Subcutaneous abdominal adipose tissue (tissue), 5 donors: ENCODE measurements at regions not wholly inside any gene's neighbourhood (a gene's known extent, or its start where the extent isn't known, plus 50 kb on each side); places are given as distances from the start of the nearest gene placed in this dataset.

Experiments
- H3K27ac ChIP-seq: one replicate; pipeline ENCODE4 v1.7.0; 2013; ENCODE audit warnings: low read depth, mild to moderate bottlenecking, inconsistent platforms, low read length, moderate library complexity
- H3K27me3 ChIP-seq, 5 donors: one replicate each; pipeline ENCODE4 v1.7.0; 2013; ENCODE audit warnings: low read length in 5 of 5, inconsistent platforms in 1 of 5; ENCODE audit not compliant: control insufficient read depth in 5 of 5, insufficient read depth in 4 of 5
- H3K36me3 ChIP-seq, 5 donors: one replicate each; pipeline ENCODE4 v1.7.0; 2013; ENCODE audit warnings: low read length in 5 of 5; ENCODE audit not compliant: control insufficient read depth in 5 of 5, insufficient read depth in 5 of 5
- H3K4me1 ChIP-seq, 5 donors: one replicate each; pipeline ENCODE4 v1.7.0; 2013; ENCODE audit warnings: low read length in 5 of 5, mild to moderate bottlenecking in 3 of 5, moderate library complexity in 1 of 5; ENCODE audit not compliant: control insufficient read depth in 5 of 5, insufficient read depth in 5 of 5
- H3K4me3 ChIP-seq, 5 donors: one replicate each; pipeline ENCODE4 v1.7.0; 2013; ENCODE audit warnings: low read length in 5 of 5, low read depth in 1 of 5
- H3K9ac ChIP-seq, 5 donors: one replicate each; pipeline ENCODE4 v1.7.0; 2013; ENCODE audit warnings: low read length in 5 of 5, mild to moderate bottlenecking in 4 of 5, moderate library complexity in 3 of 5
- H3K9me3 ChIP-seq, 5 donors: one replicate each; pipeline ENCODE4 v1.7.0; 2013; ENCODE audit warnings: low read length in 5 of 5; ENCODE audit not compliant: control insufficient read depth in 5 of 5
- donor health status: healthy.
- donor health status: healthy.
- donor health status: healthy.
- donor health status: healthy.
- donor health status: healthy.

DNA sequence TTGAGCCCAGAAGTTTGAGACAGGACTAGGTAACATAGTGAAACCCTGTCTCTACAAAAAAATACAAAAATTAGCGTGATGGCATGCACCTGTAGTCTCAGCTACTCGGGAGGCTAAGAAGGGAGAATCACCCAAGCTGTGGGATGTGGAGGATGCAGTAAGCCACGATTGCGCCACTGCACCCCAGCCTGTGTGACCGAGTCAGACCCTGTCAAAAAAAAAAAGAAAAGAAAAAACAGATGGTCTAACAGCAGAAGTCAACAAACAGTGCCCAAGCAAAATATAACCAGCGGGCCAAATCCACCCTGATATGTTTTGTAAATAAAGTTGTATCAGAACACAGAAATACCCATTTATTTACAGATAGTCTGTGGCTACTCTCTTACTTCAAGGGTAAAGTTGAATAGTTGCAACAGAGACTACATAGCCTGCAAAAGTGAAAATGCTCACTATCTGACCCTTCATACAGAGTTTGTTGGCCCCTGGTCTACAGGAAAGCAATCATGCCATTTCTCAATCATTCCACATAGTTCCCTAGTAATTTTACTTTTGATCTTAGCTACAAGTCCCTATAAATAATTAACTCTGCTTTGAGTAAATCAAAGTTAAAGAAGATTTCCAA, 383.7 kb downstream of the TLE1 start:
- H3K9ac ChIP-seq = no peak overlapping the region
- H3K4me1 ChIP-seq = peaks cover 0 to 13% (median 0%) of the 10 kb centered on the region in 5 donors
- H3K4me3 ChIP-seq = no peak overlapping the region
- no peaks in the 10 kb centered on the region for H3K27me3 ChIP-seq
- H3K27ac ChIP-seq = no peak overlapping the region
- no peaks in the 10 kb centered on the region for H3K9me3 ChIP-seq
- no peaks in the 10 kb centered on the region for H3K36me3 ChIP-seq

GRCh38 chr9:81303658-81304057, 385.7 kb downstream of the TLE1 start:
- Histone ChIP-seq H3K4me1 (peaks cover 0 to 13% (median 0%) of the 10 kb centered on the region in 5 donors), H3K27me3 (no peaks in the 10 kb centered on the region), H3K36me3 (no peaks in the 10 kb centered on the region), H3K27ac (no peak overlapping the region), H3K4me3 (no peak overlapping the region), H3K9ac (no peak overlapping the region), H3K9me3 (peaks cover 0 to 8% (median 0%) of the 10 kb centered on the region in 5 donors)

GRCh38 chr9:81293651-81294050, 395.7 kb downstream of the TLE1 start:
- Histone ChIP-seq H3K36me3 (no peaks in the 10 kb centered on the region), H3K4me3 (no peak overlapping the region), H3K27me3 (no peaks in the 10 kb centered on the region), H3K27ac (no peak overlapping the region), H3K9ac (no peak overlapping the region), H3K4me1 (peaks cover 0 to 13% (median 0%) of the 10 kb centered on the region in 5 donors), H3K9me3 (peaks cover 0 to 3% (median 0%) of the 10 kb centered on the region in 5 donors)

GRCh38 chr9:81292056-81292805, 397.1 kb downstream of the TLE1 start:
- Histone ChIP-seq H3K36me3 (no peaks in the 10 kb centered on the region), H3K9ac (no peak overlapping the region), H3K27me3 (no peaks in the 10 kb centered on the region), H3K27ac (no peak overlapping the region), H3K4me3 (no peak overlapping the region), H3K9me3 (no peaks in the 10 kb centered on the region), H3K4me1 (peaks cover 0 to 13% (median 0%) of the 10 kb centered on the region in 5 donors)

- Histone ChIP-seq H3K27ac (no peak overlapping the region), H3K4me3 (no peak overlapping the region), H3K9ac (no peak overlapping the region), H3K36me3 (no peaks in the 10 kb centered on the region), H3K9me3 (peaks cover 0 to 4% (median 0%) of the 10 kb centered on the region in 5 donors), H3K27me3 (no peaks in the 10 kb centered on the region), H3K4me1 (peaks cover 0 to 13% (median 0%) of the 10 kb centered on the region in 5 donors)
Measured at GRCh38 chr9:81289622-81290021, 399.7 kb downstream of the TLE1 start.

- Histone ChIP-seq H3K27ac (no peak overlapping the region), H3K36me3 (no peaks in the 10 kb centered on the region), H3K4me3 (no peak overlapping the region), H3K9ac (no peak overlapping the region), H3K9me3 (peaks cover 0 to 5% (median 0%) of the 10 kb centered on the region in 5 donors), H3K4me1 (peaks cover 0 to 4% (median 0%) of the 10 kb centered on the region in 5 donors), H3K27me3 (no peaks in the 10 kb centered on the region)
Measured at GRCh38 chr9:81268048-81268447, 421.3 kb downstream of the TLE1 start.

- no peak overlapping the region for H3K4me3 ChIP-seq
- no peak overlapping the region for H3K9ac ChIP-seq
- H3K9me3 ChIP-seq = peaks cover 0 to 5% (median 0%) of the 10 kb centered on the region in 5 donors
- peaks cover 0 to 4% (median 0%) of the 10 kb centered on the region in 5 donors for H3K4me1 ChIP-seq
- H3K27me3 ChIP-seq = no peaks in the 10 kb centered on the region
- H3K36me3 ChIP-seq = no peaks in the 10 kb centered on the region
- no peak overlapping the region for H3K27ac ChIP-seq
Measured at GRCh38 chr9:81266674-81267073, 422.7 kb downstream of the TLE1 start.

GRCh38 chr9:81266086-81266485, 423.3 kb downstream of the TLE1 start:
- Histone ChIP-seq H3K4me3 (no peak overlapping the region), H3K9me3 (peaks cover 0 to 5% (median 0%) of the 10 kb centered on the region in 5 donors), H3K36me3 (no peaks in the 10 kb centered on the region), H3K9ac (no peak overlapping the region), H3K27ac (no peak overlapping the region), H3K27me3 (no peaks in the 10 kb centered on the region), H3K4me1 (peaks cover 0 to 4% (median 0%) of the 10 kb centered on the region in 5 donors)

DNA sequence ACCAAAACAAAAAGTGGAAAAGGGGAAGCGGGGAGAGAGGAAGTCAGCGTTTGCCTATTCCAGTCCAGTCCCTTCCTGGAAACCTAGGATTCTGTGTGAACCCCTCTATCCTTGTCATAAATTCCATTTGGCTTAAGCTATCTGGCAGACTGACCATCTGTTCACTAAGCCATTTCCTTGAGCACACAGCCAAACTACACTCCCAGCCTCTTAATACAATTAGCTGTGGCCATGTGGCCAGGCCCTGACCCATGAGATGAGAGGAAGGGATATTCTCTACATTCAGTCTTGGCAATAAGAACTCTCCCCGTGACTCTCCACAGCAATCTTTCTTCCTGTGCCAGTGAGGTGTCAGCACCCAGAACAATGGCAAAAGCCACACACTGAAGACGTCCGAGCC, 424.8 kb downstream of the TLE1 start:
- no peaks in the 10 kb centered on the region for H3K9me3 ChIP-seq
- H3K4me1 ChIP-seq = peaks cover 0 to 4% (median 2%) of the 10 kb centered on the region in 5 donors
- no peaks in the 10 kb centered on the region for H3K27me3 ChIP-seq
- H3K36me3 ChIP-seq = no peaks in the 10 kb centered on the region
- no peak overlapping the region for H3K9ac ChIP-seq
- H3K27ac ChIP-seq = no peak overlapping the region
- H3K4me3 ChIP-seq = no peak overlapping the region

DNA sequence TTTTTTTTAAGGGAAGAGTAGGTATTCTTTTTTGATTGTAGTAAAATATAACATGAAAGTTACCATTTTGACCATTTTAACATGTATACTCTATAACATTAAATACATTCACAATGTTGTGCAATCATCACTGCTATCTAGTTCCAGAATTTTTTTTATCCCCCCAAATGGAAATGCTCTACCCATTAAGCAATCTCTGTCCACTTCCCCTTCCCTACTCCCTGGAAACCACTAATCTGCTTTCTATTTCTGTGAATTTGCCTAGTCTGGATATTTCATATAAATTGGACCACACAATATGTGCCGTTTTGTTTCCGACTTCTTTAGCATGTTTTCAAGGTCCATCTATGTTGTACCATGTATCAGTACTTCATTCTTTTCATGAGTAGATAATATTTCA, 429.5 kb downstream of the TLE1 start:
- no peak overlapping the region for H3K27ac ChIP-seq
- no peak overlapping the region for H3K4me3 ChIP-seq
- H3K36me3 ChIP-seq = no peaks in the 10 kb centered on the region
- H3K9ac ChIP-seq = no peak overlapping the region
- H3K4me1 ChIP-seq = peaks cover 0 to 4% (median 0%) of the 10 kb centered on the region in 5 donors
- H3K27me3 ChIP-seq = no peaks in the 10 kb centered on the region
- H3K9me3 ChIP-seq = no peaks in the 10 kb centered on the region
